ENCODE measurements at regions not wholly inside any gene's neighbourhood (a gene's known extent, or its start where the extent isn't known, plus 50 kb on each side); places are given as distances from the start of the nearest gene placed in this dataset.

- WGBS (ENCODE audit: extremely low coverage, insufficient read length, low lambda C conversion rate), result no CpG with 5 or more reads among the region's 1 CpG
- Histone ChIP-seq H3K18ac (ENCODE audit: insufficient read length, low read depth, low read length) (no peak overlapping the region), H3K9me3 (ENCODE audit: control insufficient read depth, low read depth, low read length) (no peaks in the 10 kb centered on the region), H3K79me1 (ENCODE audit: insufficient read depth, low read depth, low read length, poor library complexity, severe bottlenecking) (no peaks in the 10 kb centered on the region), H3T11ph (ENCODE audit: low read length) (no peak overlapping the region), H3K4me2 (ENCODE audit: insufficient read depth, insufficient read length, low read length) (no peak overlapping the region), H4K5ac (ENCODE audit: insufficient read length, low read depth, low read length) (no peak overlapping the region), H3K9ac (ENCODE audit: extremely low read depth, insufficient read length, low read length) (no peak overlapping the region), H3K27me3 (ENCODE audit: insufficient read depth, low read length) (no peaks in the 10 kb centered on the region), H3K23me2 (ENCODE audit: insufficient read length, low read depth, low read length, poor library complexity, severe bottlenecking) (no peaks in the 10 kb centered on the region), H3K56ac (ENCODE audit: insufficient read length, low read depth, low read length) (no peak overlapping the region), H2BK20ac (ENCODE audit: low read depth, low read length, poor library complexity, severe bottlenecking) (no peak overlapping the region), H2AK5ac (ENCODE audit: insufficient read length, low read length) (no peak overlapping the region), H2BK5ac (ENCODE audit: insufficient read length, low read length) (no peak overlapping the region), H2BK12ac (ENCODE audit: insufficient read length, low read depth, low read length) (no peak overlapping the region), H4K20me1 (ENCODE audit: control insufficient read depth, insufficient read depth, insufficient read length) (no peaks in the 10 kb centered on the region), H3K4me1 (ENCODE audit: insufficient read depth, low read length) (no peaks in the 10 kb centered on the region), H3K23ac (ENCODE audit: insufficient read length, low read depth, low read length) (no peak overlapping the region), H3K27ac (ENCODE audit: insufficient read length, low read depth, low read length) (no peak overlapping the region), H2BK120ac (ENCODE audit: low read depth, low read length, poor library complexity, severe bottlenecking) (no peak overlapping the region), H2BK15ac (ENCODE audit: low read depth, low read length) (no peak overlapping the region), H3K4ac (ENCODE audit: low read depth, low read length) (no peak overlapping the region), H3K79me2 (ENCODE audit: insufficient read depth, low read length) (no peaks in the 10 kb centered on the region), H2AFZ (ENCODE audit: low read length) (no peak overlapping the region), H3K14ac (ENCODE audit: insufficient read depth, low read length) (no peak overlapping the region), H4K91ac (ENCODE audit: insufficient read length, low read depth, low read length) (no peak overlapping the region), H4K8ac (replicated peaks; ENCODE audit: insufficient read length, low read depth, low read length) (no peak overlapping the region)
- DNase-seq, result no peak
- Mint-ChIP-seq H3K27me3 (ENCODE audit: low read depth) (no peaks in the 10 kb centered on the region), H3K4me1 (peaks cover 4% of the 10 kb centered on the region in 2 experiments; a peak in 1 of 4 replicates), H3K27ac (no peak overlapping the region), H3K4me3 (no peak overlapping the region), H3K9me3 (no peaks in the 10 kb centered on the region), H3K36me3 (ENCODE audit: insufficient read depth in 1 of 3, low read depth in 3 of 3) (no peaks in the 10 kb centered on the region)
- no peak for TF ChIP-seq CTCF (conservative IDR thresholded peaks at IDR 0.05)
Observed at GRCh38 chr1:60637651-60638050, 444.7 kb upstream of the NFIA start.
